CD4-positive, CD25-positive, alpha-beta regulatory T cell (primary cell): ENCODE measurements at regions not wholly inside any gene's neighbourhood (a gene's known extent, or its start where the extent isn't known, plus 50 kb on each side); places are given as distances from the start of the nearest gene placed in this dataset.
"Not testable (repeated sequence)": the region's sequence is repeated elsewhere in the genome, so short reads cannot be mapped to it uniquely, and the experiment has no call there.

Experiments
- ATAC-seq, 2 donors: fragments of 150-1000 bp; cut with Tn5 transposase; one replicate each; pipeline ENCODE4 v1.10.0; 2021; ENCODE audit warnings: low read depth in 2 of 2, moderate number of reproducible peaks in 2 of 2, moderate library complexity in 1 of 2
- DNase-seq, 3 donors: peaks; one replicate each; pipeline versions ENCODE4 v3.0.0 to v3.0.0-alpha.2; 2012 to 2022; ENCODE audit warnings: mixed read lengths in 1 of 3
- H3K27ac ChIP-seq: one replicate; pipeline ENCODE4 v1.7.0; 2013; ENCODE audit warnings: mild to moderate bottlenecking, low read length; ENCODE audit not compliant: insufficient read depth, poor library complexity, severe bottlenecking
- H3K27me3 ChIP-seq: one replicate; pipeline ENCODE4 v1.7.0; 2013; ENCODE audit warnings: low read length; ENCODE audit not compliant: control insufficient read depth, insufficient read depth
- H3K36me3 ChIP-seq: one replicate; pipeline ENCODE4 v1.7.0; 2013; ENCODE audit warnings: mild to moderate bottlenecking, low read length, moderate library complexity; ENCODE audit not compliant: control insufficient read depth, insufficient read depth
- H3K4me1 ChIP-seq: 2 replicates; pipeline ENCODE4 v1.7.0; 2013; ENCODE audit warnings: mild to moderate bottlenecking, low read length; ENCODE audit not compliant: insufficient read depth, control insufficient read depth, poor library complexity, severe bottlenecking
- H3K4me3 ChIP-seq: one replicate; pipeline ENCODE4 v1.7.0; 2013; ENCODE audit warnings: low read depth, mild to moderate bottlenecking, low read length, moderate library complexity
- H3K9me3 ChIP-seq, 2 experiments: 1 replicate in 1 of 2; 2 replicates in 1 of 2; pipeline ENCODE4 v1.7.0; 2013; ENCODE audit warnings: low read length in 2 of 2, mild to moderate bottlenecking in 1 of 2, moderate library complexity in 1 of 2; ENCODE audit not compliant: control insufficient read depth in 2 of 2
- H3K27ac Mint-ChIP-seq, 3 donors: one replicate each; pipeline ENCODE4 v1.8.0; 2020 to 2022; ENCODE audit warnings: mild to moderate bottlenecking in 3 of 3, mixed read lengths in 3 of 3, moderate library complexity in 2 of 3
- H3K27me3 Mint-ChIP-seq: one replicate; pipeline ENCODE4 v1.8.0; 2022; ENCODE audit warnings: mild to moderate bottlenecking, mixed read lengths
- H3K36me3 Mint-ChIP-seq: one replicate; pipeline ENCODE4 v1.8.0; 2020; ENCODE audit warnings: mixed read lengths
- H3K4me1 Mint-ChIP-seq, 4 donors: one replicate each; pipeline ENCODE4 v1.8.0; 2020 to 2022; ENCODE audit warnings: mixed read lengths in 4 of 4, mild to moderate bottlenecking in 1 of 4
- H3K4me3 Mint-ChIP-seq, 4 donors: one replicate each; pipeline ENCODE4 v1.8.0; 2020 to 2022; ENCODE audit warnings: mild to moderate bottlenecking in 4 of 4, mixed read lengths in 4 of 4, moderate library complexity in 3 of 4
- H3K9me3 Mint-ChIP-seq, 7 donors: one replicate each; pipeline ENCODE4 v1.8.0; 2020 to 2022; ENCODE audit warnings: mixed read lengths in 7 of 7, mild to moderate bottlenecking in 3 of 7, moderate library complexity in 2 of 7

GRCh38 chr21:9812507-9812906 lies 708.9 kb upstream of the TPTE start:
- not testable (repeated sequence) for H3K4me3 Mint-ChIP-seq, H3K27me3 Mint-ChIP-seq, H3K36me3 ChIP-seq, ATAC-seq, H3K27ac Mint-ChIP-seq, H3K9me3 ChIP-seq, DNase-seq, H3K4me3 ChIP-seq, H3K9me3 Mint-ChIP-seq, H3K4me1 Mint-ChIP-seq, H3K27ac ChIP-seq, H3K4me1 ChIP-seq, H3K36me3 Mint-ChIP-seq, H3K27me3 ChIP-seq

- H3K4me1 Mint-ChIP-seq, H3K27ac ChIP-seq, H3K9me3 Mint-ChIP-seq, H3K36me3 Mint-ChIP-seq, H3K27me3 ChIP-seq, H3K4me3 ChIP-seq, H3K27me3 Mint-ChIP-seq, H3K36me3 ChIP-seq, H3K4me3 Mint-ChIP-seq, H3K27ac Mint-ChIP-seq, DNase-seq, H3K4me1 ChIP-seq, H3K9me3 ChIP-seq, ATAC-seq: not testable (repeated sequence)
Measured at GRCh38 chr21:9813894-9814814, 707.2 kb upstream of the TPTE start.

DNA sequence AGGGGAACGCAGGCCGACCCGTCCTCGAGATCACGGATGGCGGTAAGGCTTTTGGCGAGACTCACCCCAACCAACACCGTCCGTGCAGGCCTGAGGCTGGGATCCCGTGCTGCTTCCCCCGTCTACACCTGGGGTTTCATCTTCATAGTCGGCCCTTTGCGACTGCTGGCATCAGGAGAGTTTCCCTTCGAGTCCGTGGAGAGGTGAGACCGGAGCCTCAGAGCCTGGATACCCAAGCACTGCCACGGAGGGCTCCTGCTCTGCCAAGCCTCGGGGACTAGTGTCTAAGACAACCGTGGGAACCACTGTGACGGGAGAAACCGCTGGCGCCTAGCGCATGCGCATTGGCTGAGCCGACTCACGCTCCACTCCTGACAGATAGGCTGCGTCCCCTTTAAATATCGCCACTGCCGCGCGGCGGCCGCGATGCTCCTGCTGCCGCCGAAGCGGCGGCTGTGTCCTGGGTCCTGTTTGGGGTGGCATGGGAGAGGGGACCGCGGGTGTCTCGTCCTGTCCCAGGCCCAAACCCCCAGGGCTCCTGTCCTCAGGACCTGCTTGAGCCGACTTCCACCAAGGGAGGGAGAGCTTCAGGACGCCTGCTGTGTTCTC lies 706.1 kb upstream of the TPTE start:
- H3K36me3 ChIP-seq, H3K36me3 Mint-ChIP-seq, H3K27me3 ChIP-seq, H3K4me1 Mint-ChIP-seq, H3K9me3 ChIP-seq, H3K27ac Mint-ChIP-seq, DNase-seq, H3K9me3 Mint-ChIP-seq, ATAC-seq, H3K4me1 ChIP-seq, H3K4me3 Mint-ChIP-seq, H3K27me3 Mint-ChIP-seq, H3K4me3 ChIP-seq, H3K27ac ChIP-seq: not testable (repeated sequence)

DNA sequence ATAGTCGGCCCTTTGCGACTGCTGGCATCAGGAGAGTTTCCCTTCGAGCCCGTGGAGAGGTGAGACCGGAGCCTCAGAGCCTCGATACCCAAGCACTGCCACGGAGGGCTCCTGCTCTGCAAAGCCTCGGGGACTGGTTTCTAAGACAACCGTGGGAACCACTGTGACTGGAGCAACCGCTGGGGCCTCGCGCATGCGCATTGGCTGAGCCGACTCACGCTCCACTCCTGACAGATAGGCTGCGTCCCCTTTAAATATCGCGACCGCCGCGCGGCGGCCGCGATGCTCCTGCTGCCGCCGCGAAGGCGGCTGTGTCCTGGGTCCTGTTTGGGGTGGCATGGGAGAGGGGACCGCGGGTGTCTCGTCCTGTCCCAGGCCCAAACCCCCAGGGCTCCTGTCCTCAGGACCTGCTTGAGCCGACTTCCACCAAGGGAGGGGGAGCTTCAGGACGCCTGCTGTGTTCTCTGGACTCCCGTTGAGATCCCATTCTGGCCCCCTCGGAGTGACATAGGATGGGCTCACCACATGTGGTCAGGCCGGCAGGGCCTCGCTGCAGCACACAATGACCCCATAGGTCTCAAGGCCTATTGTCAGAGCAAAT lies 704.5 kb upstream of the TPTE start:
- not testable (repeated sequence) for H3K4me1 ChIP-seq, H3K27ac ChIP-seq, H3K27me3 ChIP-seq, H3K36me3 ChIP-seq, H3K9me3 Mint-ChIP-seq, ATAC-seq, H3K9me3 ChIP-seq, H3K27ac Mint-ChIP-seq, H3K4me1 Mint-ChIP-seq, H3K4me3 Mint-ChIP-seq, H3K36me3 Mint-ChIP-seq, H3K4me3 ChIP-seq, H3K27me3 Mint-ChIP-seq, DNase-seq

GRCh38 chr21:9817841-9818441 lies 703.4 kb upstream of the TPTE start:
- not testable (repeated sequence) for H3K4me3 Mint-ChIP-seq, H3K4me1 Mint-ChIP-seq, H3K27ac Mint-ChIP-seq, H3K27ac ChIP-seq, ATAC-seq, H3K27me3 Mint-ChIP-seq, H3K9me3 ChIP-seq, H3K36me3 Mint-ChIP-seq, H3K36me3 ChIP-seq, H3K4me1 ChIP-seq, H3K9me3 Mint-ChIP-seq, H3K27me3 ChIP-seq, DNase-seq, H3K4me3 ChIP-seq

GRCh38 chr21:9819549-9820192 lies 701.7 kb upstream of the TPTE start:
- H3K27me3 Mint-ChIP-seq, H3K27ac ChIP-seq, ATAC-seq, H3K36me3 ChIP-seq, H3K4me1 Mint-ChIP-seq, H3K4me3 ChIP-seq, H3K36me3 Mint-ChIP-seq, H3K27ac Mint-ChIP-seq, DNase-seq, H3K9me3 ChIP-seq, H3K4me1 ChIP-seq, H3K4me3 Mint-ChIP-seq, H3K27me3 ChIP-seq: not testable (repeated sequence)
- H3K9me3 Mint-ChIP-seq = peaks cover 0 to 11% (median 1%) of the 10 kb centered on the region in 7 donors

DNA sequence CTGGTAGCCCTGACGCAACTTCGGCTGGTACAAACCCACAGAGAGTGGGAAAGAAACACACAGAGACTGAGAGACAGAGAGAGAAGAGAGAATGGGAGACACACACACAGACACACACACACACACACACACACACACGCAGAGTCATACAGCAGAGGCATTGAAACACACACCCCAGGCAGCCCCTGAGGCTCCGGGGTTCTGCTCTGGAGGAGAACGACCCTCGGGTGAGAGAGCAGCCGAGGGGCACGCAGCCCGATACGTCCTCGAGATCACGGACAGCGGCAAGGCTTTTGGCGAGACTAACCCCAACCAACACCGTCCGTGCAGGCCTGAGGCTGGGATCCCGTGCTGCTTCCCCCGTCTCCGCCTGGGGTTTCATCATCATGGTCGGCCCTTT lies 700.8 kb upstream of the TPTE start:
- H3K4me1 ChIP-seq, H3K27ac ChIP-seq, H3K4me3 ChIP-seq, H3K27ac Mint-ChIP-seq, H3K27me3 ChIP-seq, H3K4me1 Mint-ChIP-seq, H3K4me3 Mint-ChIP-seq, H3K36me3 ChIP-seq, H3K27me3 Mint-ChIP-seq, ATAC-seq, DNase-seq, H3K9me3 ChIP-seq, H3K36me3 Mint-ChIP-seq: not testable (repeated sequence)
- H3K9me3 Mint-ChIP-seq = peaks cover 0 to 11% (median 1%) of the 10 kb centered on the region in 7 donors
